H1 (cell line): ENCODE measurements at regions not wholly inside any gene's neighbourhood (a gene's known extent, or its start where the extent isn't known, plus 50 kb on each side); places are given as distances from the start of the nearest gene placed in this dataset.

Source experiments
- CTBP2 ChIP-seq: IDR thresholded peaks from 2 replicates; pipeline ENCODE4 v1.7.0; 2011; ENCODE audit warnings: borderline replicate concordance, mild to moderate bottlenecking, moderate library complexity, mixed read lengths, low read length; ENCODE audit not compliant: insufficient read depth, insufficient read length
- EZH2 ChIP-seq: fragments of 200-600 bp; sonication (generic); IDR thresholded peaks from 2 replicates; pipeline ENCODE4 v1.7.1; 2012; ENCODE audit warnings: low read depth, mild to moderate bottlenecking, moderate library complexity, low read length, inconsistent platforms; ENCODE audit not compliant: severe bottlenecking
- KDM4A ChIP-seq: IDR thresholded peaks from one replicate; pipeline ENCODE4 v1.7.1; 2012; ENCODE audit warnings: low read depth, mild to moderate bottlenecking, moderate library complexity, low read length, inconsistent platforms; ENCODE audit not compliant: severe bottlenecking
- RBBP5 ChIP-seq: IDR thresholded peaks from 2 replicates; pipeline ENCODE4 v1.7.1; 2012; ENCODE audit warnings: low read depth, mild to moderate bottlenecking, inconsistent platforms, low read length, moderate library complexity, borderline replicate concordance
- SIN3A ChIP-seq, 2 experiments: IDR thresholded peaks in 1 of 2; conservative IDR thresholded peaks in 1 of 2; 2 replicates each; pipeline ENCODE4 v1.6.1; 2011 to 2012; ENCODE audit warnings: low read length in 2 of 2, improper control_type of control experiment in 1 of 2, low read depth in 1 of 2, mild to moderate bottlenecking in 1 of 2
- SIX5 ChIP-seq: IDR thresholded peaks from 2 replicates; pipeline ENCODE4 v1.6.1; 2011; ENCODE audit warnings: mild to moderate bottlenecking, low read depth, low read length
- TF ChIP-seq, protein P1 (sequence below): IDR thresholded peaks from 2 replicates; pipeline ENCODE4 v1.6.1; 2012; ENCODE audit warnings: low read length, inconsistent platforms

DNA sequence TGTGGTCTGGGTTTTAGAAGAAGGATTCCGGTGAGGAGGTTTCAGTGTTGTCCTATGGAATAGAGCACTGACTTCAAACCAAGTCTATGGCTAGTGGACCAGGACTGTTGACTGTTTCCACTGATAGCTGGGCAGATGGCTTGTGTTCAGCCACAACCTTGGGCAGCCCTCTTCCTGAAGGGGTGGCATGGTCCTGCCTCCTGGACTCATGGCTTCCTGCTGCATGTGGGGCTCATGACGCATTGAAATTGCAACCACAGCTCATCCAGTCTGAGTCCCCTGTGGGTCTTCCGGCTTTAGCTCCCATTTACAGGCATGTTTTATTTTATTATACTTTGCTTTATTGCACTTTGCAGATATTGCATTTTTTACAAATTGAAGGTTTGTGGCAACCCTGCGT, 105.0 kb downstream of the B3GNT2 start (continued):
- TF ChIP-seq, protein P1, sequence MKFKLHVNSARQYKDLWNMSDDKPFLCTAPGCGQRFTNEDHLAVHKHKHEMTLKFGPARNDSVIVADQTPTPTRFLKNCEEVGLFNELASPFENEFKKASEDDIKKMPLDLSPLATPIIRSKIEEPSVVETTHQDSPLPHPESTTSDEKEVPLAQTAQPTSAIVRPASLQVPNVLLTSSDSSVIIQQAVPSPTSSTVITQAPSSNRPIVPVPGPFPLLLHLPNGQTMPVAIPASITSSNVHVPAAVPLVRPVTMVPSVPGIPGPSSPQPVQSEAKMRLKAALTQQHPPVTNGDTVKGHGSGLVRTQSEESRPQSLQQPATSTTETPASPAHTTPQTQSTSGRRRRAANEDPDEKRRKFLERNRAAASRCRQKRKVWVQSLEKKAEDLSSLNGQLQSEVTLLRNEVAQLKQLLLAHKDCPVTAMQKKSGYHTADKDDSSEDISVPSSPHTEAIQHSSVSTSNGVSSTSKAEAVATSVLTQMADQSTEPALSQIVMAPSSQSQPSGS, result no peak
- no peak for TF ChIP-seq RBBP5
- TF ChIP-seq CTBP2, result no peak
- no peak for TF ChIP-seq EZH2
- no peak for TF ChIP-seq SIN3A (conservative IDR thresholded peaks at IDR 0.05 in 1 of 2, IDR thresholded peaks at IDR 0.05 in 1 of 2; ENCODE audit: low read depth in 1 of 2, low read length in 2 of 2)
- TF ChIP-seq KDM4A, result no peak
- no peak for TF ChIP-seq SIX5
